GM18520 (cell line): ENCODE measurements at regions not wholly inside any gene's neighbourhood (a gene's known extent, or its start where the extent isn't known, plus 50 kb on each side); places are given as distances from the start of the nearest gene placed in this dataset.
"Not testable (repeated sequence)": the region's sequence is repeated elsewhere in the genome, so short reads cannot be mapped to it uniquely, and the experiment has no call there.

Experiments
- ATAC-seq: cut with Tn5 transposase; IDR thresholded peaks from one replicate; pipeline ENCODE4 v1.9.1; 2021; ENCODE audit not compliant: unreplicated experiment

DNA sequence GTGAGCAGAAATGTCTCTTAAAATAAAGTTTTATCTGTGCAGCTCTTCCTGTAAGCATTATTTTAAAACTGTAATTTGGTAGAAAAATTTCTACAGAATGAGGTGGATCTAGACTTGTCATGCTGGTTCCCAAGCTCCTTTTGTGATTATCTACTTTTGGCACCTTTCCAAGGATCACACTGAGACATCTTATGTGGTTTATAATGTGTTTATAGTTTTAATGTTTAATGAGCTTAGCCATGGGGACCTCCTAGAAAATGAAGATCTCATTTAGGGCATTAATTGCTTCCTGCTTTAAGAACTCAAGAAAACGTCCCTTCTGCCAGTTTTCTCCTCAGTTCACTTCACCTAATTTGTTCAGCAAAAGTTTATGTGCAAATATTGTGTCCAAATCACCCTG is 468.4 kb downstream of the SUCLG1 start:
- ATAC-seq = no peak

DNA sequence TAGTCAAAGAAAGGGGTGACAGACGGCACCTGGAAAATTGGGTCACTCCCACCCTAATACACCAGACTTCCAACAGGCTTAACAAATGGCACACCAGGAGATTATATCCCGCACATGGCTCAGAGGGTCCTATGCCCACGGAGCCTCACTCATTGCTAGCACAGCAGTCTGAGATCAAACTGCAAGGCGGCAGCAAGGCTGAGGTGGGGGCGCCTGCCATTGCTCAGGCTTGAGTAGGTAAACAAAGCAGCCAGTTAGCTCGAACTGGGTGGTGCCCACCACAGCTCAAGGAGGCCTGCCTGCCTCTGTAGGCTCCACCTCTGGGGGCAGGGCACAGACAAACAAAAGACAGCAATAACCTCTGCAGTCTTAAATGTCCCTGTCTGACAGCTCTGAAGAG is 482.5 kb downstream of the SUCLG1 start:
- not testable (repeated sequence) for ATAC-seq

DNA sequence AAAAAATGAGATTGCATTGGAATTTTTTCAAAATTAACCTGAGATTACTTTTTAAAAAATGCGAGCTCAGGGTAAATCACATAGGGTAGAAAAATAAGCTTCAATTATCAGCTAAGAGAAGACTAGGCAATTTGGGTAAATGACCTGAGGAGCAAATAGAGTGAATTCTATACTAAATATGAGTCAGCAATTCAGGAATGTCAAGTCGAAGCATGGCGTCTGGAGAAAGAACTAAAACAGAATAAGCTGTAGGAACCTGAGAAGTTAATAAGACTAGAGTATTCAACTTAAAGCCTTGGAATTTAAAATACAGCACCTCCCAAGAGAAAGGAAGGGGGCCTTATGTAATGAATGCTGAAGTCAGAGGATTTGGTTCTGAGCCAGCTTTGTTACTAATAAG is 487.0 kb downstream of the SUCLG1 start:
- ATAC-seq = no peak

DNA sequence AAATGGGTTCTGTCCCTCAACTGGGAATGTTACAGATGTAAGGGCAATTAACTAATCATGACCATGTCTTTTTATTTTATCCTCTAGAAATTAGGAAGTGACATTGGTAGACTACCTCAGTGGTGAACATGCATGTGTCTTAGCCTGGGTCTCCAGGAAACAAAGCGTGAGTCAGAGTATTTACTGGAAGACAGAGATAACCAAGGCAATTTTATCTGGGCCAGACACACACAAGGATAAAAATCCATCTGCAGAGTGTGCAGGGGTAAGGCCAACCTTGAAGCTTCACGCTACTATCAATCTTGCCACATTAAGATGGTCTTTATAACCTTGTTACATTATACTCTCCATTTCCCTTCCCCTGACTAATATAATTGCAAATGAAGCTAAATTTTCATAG is 487.5 kb downstream of the SUCLG1 start:
- ATAC-seq = no peak

DNA sequence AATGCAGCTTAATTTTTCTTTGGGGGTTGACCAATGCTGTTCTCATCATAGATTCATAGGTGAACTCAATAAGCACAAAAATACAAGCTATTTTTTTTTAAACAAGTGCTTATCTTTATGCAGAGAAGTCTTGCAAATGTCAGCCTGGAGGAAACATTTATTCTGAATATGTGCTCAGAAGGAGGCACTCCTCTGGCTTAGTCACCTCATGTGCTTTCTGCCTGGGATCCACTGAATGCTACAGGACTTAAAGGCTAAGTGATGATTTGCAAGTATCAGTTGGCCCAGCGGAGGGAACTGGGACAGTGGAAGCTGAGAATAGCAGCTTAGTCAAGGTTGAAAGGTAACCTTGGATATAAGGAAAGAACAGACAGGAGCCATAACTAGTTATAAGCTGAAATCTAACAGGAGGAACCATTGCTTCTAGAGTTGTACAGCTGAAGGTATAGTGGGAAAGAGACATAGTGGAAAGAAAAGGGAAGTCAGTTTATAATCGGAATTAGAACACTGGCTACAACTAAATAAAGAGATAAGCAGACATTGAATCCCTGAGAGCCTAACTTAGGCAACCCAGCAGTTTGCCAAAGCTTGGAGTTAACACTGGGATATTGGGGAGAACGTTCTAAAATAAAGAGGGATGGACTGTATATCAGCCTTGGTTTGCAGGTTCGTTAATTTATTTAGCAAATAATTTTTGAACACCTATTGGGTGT is 488.7 kb downstream of the SUCLG1 start:
- ATAC-seq = no peak

DNA sequence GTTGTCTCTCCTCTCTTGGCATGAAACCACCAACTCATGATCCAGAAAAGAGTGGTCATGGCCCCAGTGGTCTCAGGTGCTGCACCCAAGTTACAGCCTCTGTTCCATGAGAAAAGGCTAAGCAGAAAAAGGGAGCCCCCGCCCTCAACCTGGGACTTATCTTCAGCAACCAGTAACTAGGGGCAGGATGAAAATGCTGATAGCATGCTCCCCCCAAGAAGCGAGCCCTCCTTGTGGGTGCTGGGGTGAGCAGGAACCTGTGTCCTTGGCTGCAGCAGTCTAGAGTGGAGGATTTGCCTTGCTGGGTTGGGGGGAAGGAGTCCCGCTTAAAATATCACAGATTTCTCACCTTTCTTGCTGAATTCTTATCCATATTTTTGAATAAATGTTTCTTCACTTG is 490.0 kb downstream of the SUCLG1 start:
- no peak for ATAC-seq

DNA sequence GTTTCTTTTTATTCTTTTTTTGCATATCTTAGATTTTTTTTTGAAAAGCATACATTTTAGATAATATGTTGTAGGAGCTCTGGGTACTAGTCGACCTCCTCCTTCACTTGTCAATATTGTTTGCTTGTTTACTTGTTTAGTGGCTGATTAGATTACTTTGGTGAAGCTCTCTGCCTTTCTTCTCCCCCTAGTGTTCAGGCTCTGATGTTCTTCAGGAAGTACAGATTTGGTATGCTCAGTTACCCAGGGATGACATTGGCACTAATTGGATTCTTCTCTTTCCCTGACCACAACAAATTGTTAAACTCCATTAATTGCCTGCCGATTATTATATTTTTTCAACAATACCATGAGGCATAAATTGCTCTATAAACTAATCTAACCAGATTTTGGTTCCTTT is 491.2 kb downstream of the SUCLG1 start:
- ATAC-seq = no peak

DNA sequence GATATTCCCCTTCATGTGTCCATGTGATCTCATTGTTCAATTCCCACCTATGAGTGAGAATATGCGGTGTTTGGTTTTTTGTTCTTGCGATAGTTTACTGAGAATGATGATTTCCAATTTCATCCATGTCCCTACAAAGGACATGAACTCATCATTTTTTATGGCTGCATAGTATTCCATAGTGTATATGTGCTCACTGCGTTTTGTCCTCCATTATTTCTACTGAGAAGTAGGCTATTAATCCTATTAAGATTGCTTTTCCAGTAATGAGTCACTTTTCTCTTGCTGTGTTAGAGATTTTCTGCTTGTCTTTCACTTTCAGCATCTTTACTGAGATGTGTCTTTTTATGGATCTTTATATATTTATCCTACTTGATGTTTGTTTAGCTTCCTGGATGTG is 492.1 kb downstream of the SUCLG1 start:
- ATAC-seq = not testable (repeated sequence)

DNA sequence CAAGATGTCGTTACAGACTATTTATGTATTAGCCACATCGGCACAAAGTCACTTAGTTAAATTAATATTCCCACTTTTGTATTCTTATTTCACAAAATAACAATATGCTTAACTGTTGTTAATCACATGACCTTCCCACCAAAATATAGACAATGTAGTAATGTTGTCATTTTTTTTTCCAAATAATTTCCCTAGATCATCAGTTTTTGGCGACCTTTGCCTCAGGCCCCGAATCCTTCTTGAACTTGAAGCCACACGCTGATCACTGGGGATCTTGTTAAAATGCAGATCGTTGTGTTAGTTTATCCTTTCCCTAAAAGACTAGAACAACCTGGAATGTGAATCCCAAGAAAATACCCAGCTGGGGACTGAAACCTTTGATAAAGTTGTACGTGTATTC is 497.6 kb downstream of the SUCLG1 start:
- ATAC-seq = no peak

DNA sequence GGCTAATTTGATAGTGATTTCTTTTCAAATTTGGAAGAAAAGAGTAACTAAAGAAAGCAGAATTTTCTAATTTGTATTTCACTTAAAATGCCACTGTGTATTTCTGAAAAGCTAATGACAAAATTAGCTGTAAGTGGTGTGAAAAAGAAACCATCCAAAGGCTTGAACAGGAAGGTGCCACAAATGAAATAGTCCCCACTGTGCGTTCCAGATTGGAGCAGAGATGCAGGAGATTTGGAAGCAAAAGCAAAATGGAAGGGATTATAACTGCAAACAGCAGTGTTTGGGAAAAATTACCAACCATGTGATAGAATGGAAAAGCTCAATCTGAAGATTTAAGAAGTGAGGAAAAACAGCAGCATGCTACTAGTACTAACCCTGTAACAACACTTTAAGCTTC is 498.7 kb downstream of the SUCLG1 start:
- no peak for ATAC-seq

DNA sequence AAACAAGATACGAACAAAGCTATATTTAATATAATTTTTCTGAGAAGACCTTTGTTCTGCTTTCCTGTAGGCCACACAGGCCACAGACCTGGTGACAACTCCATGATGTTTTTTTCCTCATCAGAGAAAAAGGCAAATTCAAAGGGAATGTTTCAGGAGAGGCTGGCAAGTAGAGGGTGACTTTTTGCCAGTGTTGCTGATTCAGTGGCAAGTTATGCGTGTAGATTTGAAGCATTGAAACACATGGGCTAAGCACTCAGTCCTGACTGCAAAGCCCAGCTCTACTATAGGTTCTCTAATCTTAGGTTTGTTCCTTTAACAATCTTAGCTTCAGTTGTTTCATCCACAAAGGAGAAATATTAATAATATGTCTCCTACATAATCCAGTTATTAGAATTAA is 499.8 kb downstream of the SUCLG1 start:
- no peak for ATAC-seq

DNA sequence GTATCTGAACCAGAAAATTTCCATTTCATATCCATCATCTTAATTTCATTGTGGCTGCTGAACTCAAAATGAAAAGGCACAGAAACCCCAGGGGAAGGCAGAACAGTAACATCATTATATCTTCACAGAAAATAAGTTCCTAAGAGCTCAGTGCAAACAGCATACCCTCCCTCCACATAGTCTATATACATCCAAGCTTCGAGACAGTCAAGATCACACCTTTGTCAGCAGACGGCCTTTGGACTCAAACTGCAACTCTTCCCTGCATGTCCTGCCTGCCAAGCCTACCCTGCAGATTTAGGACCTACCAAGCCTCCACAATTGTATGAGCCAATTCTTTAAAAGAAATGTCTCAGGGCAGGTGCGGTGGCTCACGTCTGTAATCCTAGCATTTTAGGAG is 502.1 kb downstream of the SUCLG1 start:
- ATAC-seq = no peak

DNA sequence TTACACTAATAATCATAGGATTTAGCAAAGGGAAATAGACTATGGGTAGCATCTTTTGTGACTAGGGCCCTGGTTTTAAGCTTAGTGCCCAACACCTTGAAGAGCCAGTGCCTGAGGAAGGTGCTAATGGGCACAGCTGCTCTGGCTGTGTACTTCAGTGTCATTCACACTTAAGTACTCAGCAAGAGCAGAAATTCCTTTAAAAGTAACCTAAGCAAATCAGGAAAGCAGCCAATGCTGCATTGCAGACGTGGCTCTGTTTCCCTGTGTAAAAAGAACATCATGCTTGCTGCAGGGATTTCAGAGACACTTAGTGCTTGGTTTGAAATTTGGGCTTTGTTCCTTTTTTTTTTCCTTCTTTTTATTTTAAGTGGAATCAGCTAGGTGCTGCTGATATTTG is 505.4 kb downstream of the SUCLG1 start:
- ATAC-seq = no peak

DNA sequence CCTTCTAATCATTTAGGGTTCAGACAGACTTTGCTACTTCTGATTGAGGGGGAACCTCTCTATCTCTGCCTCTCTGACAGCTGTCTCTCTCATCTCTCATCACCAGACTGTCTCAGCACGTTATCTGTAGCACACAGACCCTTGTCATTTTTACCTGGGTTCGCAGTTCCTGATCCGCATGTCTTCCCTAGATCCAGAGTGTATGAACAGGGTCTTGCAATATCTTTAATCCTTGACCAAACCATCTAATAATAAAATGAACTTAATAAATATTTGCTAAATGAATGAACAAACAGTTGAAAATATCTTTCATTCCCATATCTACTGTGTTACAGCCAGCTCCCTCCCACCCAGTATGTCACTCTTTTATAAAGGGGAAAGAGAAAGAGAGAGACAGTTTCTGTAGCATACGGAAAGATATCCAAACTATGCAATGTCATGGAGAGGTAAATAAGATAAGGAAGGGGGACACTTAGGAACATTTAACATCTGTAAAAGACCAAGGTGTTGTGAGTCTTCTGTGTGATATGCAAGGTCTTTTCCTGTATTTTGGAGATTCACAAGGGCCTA is 507.6 kb downstream of the SUCLG1 start:
- no peak for ATAC-seq

DNA sequence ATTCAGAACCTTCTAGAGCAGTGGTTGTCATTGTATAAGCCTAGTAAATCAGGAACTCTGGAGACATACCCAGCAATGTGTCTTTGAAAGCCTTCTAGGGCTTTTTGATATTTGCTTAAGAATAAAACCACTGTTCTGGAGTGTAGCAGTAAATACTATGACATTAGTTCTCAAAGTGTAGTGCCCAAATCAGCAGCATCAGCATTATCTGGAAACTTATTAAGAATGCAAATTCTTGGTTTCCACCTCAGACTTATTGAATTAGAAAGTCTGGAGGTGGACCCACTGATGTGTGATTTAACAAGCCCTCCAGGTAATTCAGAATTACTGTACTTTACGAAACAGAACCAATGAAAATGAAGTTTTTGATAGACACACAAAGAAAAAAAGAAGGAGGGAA is 509.7 kb downstream of the SUCLG1 start:
- no peak for ATAC-seq

DNA sequence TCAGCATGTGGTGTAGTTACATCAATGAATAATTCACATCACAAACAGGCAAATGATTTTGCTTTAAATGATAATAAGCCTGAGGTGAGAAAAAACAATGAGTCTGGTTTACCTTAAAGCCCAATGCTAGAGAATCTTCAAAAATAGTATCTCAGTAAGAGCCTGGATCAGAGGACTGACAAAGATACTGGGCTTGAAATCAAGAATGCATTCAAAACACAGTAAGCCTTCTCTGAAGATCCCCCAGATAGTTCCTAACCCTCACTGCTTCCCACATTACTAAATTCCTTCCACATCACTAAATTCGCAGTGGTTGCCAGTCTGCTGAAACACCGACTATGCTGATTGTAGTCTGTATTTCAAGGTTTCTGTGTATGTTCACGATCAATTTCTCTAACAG is 514.9 kb downstream of the SUCLG1 start:
- ATAC-seq = no peak

DNA sequence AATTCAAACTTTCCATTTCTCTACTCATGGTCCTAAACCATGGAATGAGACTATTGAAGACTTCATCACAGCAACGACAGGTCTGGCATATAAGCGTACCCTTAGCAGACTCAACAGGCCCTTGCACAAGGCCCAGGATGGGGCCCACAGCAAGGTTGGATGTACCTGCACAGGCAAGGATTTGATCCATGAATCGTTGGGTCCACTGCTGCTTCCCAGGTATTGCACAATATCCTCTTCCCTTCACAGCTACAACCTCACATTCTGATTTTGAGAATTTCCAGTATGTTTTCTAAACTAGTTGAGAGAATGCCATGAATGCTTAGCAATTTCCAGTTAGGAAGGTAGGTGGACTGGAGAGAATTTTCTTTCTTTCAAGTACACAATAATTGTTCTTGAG is 515.8 kb downstream of the SUCLG1 start:
- ATAC-seq = no peak

DNA sequence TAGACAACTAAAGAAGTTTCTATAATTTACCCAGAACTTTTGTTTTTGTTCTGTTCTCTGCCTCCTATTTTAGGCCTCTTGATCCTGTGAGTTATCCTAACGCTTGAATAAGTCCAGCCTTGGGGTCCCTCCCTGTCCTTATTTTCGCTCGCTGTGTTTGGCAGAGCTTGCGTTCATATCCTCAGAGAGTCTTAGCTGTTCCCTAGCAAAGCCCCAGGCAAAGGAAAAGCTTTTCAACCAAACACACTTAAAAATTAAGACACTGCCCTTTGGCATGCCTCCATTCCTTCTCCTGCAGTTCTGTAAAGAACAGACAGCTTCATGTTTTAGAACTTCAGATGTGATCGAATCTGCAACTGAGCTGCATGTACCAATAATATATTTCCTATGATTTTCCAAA is 517.2 kb downstream of the SUCLG1 start:
- ATAC-seq = no peak

DNA sequence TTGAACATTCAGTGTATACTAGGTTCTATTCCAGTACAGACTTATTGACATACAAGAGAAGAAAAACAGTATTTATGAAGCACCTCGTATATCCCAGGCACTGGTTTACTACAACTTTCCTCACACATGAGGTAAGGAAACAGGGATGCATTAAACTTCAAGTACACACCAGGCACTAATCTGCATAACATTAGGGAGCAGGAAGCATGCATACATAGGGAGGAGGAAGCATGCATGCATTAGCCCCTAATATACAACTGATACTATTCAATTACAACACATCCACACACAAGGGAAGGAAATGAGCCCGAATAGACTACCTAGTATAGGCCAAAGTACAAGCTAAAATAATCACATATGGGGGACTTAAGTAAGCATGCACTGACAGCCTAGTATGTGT is 525.3 kb downstream of the SUCLG1 start:
- no peak for ATAC-seq

DNA sequence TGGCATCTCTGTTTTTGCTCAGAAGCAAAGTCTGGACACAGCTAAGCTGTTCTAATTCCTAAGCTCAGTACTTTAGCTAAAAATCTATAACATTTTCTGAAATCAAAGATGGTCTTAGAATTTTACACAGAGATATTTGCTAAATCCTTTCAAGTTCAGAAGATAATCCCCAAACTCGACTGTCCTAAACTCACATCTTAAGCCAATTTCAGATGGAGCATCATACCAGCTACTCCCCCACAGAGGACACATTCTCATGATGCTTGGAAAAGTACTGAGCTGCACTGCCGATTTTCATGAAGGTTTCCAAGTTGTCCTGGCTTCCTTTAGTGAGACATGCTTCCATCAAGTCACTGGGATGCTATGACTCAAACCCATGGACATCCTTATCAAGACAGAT is 535.5 kb downstream of the SUCLG1 start:
- no peak for ATAC-seq

DNA sequence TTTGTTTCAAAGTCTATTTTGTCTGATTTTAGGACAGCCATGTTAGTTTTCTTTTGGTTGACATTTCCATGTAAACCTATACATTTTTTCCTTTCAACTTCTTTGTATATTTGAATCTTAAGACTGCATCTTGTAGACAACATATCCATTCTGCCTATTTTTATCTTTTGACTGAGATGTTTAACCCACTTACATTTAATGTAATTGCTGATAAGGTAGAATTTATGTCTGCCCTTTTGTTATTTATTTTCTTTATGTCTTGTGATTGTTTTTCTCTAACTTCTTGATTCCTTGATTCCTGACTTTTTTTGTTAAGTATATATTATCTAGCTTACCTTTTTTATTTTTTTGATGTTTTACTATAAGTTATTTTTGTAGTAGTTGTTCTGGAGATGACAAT is 542.5 kb downstream of the SUCLG1 start:
- ATAC-seq = no peak

DNA sequence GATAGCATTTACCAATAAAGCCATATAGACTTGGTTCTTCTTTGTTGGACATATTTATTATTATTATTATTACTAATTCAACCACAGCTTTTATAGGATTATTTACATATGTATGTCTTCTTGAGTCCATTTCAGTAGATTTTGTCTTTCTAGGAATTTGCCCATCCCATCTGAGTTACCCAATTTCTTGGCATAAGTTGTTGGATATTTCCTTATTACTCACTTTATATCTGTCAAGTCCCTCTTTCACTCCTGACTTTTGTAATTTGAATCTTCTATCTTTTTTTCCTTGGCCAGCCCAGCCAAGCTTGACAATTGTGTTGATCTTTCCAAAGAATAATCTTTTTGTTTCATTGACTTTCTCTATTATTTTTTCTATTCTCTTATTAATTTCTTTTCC is 543.7 kb downstream of the SUCLG1 start:
- ATAC-seq = no peak

DNA sequence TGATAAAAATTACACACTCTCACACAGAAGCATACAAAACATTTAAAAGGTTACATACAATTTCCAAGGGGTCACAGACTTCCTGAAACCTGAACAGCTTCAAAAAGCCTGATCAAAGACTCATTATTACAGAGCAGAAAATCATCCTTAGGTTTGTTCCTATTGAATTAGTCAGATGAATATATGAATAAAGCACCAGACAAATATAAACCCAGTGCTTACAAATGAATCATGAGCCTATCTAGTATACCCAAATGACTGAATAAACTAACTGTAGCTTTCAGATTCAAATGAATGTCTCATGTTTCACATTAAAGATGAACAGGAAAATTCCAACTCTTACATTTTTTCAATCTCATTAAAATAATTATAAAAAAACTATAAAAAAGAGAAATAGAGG is 550.3 kb downstream of the SUCLG1 start:
- no peak for ATAC-seq
